DMS53 treated with DMSO at 0.1 percent for 48 hours (cell line): ENCODE measurements at regions not wholly inside any gene's neighbourhood (a gene's known extent, or its start where the extent isn't known, plus 50 kb on each side); places are given as distances from the start of the nearest gene placed in this dataset.
"Not testable (repeated sequence)": the region's sequence is repeated elsewhere in the genome, so short reads cannot be mapped to it uniquely, and the experiment has no call there.

Experiments used
- DNase-seq: peaks from one replicate; lab custom pipeline; 2025; ENCODE audit not compliant: unreplicated experiment; lab: John Stamatoyannopoulos, UW

DNA sequence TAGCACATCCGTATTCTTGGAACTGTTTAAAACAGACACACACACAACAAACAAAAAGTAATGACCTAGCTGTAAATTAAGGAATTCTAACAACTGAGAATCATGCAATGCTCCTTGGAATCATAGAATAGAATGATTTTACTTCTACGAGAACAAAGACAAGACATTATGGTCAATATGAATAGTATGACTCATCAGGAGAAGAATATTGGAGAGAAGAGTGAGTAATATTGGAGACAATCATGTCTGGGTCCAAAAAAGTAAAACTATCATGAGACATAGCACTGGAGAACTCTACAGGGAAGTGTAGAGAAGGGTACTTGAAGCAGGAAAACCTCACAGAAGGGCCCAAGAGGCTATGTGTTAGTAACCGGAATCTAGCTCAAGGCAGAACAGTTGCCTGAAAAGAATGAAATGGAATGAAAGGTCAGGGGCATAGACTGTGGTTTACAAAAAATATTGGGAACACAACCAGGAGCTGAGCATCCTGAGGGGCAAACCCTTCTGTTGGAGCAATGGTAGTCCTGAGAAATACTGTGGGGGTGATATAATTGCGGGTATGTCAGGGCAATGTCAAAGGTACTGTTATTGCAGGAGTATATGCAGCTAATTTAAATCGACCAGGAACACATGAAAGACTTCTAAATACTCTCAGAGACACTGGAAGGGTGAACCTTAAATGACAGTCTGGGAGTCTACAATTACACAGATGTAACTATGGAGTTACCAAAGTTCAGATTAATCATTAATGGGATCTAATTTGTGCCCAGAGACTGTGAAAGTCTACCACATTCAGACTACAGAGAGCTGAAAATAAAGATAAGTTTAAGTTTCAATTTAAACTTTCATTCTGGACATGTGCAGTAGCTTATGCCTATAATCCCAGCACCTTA is 201.2 kb downstream of the BCHE start:
- no peak for DNase-seq

DNA sequence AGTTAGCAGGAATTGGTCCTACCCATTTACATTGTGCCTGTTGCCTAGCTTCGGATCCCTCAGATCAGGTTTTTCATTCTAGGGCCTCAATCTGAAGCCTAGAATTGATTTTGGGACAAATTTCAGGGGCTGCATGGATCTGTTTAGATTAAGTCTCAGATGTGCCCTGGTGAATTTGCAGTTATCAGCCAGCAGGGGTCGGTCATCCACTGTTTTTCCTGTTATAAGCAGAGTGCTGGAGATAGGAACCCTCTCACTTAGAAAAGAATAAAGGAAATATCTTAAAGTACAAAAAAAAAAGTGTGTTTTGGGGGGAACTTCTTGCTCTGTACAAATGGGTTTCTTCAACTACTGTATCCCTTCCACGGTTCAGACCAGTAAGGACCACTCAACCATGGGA is 212.5 kb downstream of the BCHE start:
- no peak for DNase-seq

- no peak for DNase-seq
These were observed 214.9 kb downstream of the BCHE start for GRCh38 chr3:165622356-165622755.

DNA sequence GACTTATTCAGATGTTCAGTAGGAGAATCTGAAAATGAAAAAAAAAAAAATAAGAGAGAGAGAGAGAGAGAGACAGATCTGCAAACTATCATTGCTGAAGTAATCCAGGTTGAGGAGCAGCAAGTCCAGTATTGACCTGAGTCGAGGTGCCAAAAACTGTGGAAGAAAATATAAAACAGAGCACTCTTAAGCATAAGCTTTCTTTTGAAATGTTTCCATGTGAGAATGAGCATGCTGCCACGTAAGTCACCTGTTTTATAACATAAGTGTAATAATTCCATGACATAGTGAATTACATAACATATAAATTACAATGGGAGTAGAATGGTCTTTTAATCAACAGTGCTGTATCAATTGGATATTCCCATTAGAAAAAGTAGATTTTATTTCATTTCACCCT is 218.2 kb downstream of the BCHE start:
- DNase-seq, result no peak

- DNase-seq, result no peak
These were observed 220.1 kb downstream of the BCHE start for GRCh38 chr3:165617134-165617533.

- DNase-seq, result no peak
These were observed 222.9 kb downstream of the BCHE start for GRCh38 chr3:165614337-165614736.

DNA sequence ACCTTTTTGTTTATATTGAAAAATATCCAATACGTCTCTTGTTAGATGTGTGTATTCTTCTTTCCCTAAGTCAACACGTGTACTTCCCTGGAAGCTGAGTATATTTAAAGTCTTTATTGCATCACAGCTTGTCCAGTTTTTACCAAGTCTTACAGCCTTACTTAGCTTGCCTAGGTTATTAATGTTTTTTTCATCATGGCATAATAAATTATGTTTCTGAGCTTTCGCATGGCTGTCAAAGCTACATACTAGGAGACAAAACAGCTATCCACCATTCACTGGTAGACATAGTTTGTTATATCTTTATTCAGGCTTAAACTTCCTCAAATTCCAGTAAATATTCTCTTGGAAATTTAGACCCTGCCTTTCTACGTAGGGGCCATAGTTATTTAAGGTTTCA is 224.2 kb downstream of the BCHE start:
- no peak for DNase-seq

DNA sequence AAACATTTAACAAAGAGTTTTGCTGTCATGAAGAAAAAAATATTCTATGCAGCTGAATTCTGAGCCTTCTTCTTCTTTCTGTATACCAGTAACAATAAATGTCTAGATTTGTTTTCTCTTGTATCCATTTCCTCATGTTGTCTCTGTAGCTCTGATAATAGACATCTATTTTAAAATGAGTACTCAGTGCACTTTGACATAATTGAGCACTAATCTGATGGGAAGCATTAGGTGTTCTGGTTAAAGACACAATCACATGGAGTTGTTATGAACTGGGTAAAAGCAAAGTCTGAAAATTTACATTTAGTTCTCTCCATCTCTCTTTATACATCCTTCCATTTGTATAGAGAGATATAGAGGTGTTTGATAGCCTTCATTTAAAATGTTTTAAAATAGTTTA is 230.0 kb downstream of the BCHE start:
- no peak for DNase-seq

DNA sequence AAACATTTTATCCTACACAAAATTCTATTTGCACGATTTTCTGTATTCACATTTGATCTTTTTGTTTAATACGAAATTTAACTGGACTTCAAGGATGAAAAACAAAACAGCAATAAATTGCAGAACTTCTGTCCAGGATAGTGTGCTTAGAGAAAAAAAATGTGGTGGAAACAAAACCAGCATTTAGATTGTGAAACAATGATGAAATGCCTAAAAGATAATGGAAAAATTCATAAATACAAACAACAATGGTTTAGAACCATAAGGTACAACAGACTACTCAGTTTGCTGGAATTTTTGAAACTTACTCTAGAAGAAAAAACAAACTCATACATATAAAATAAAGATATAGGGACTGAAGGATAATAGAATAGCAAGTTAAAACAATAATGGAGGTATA is 234.0 kb downstream of the BCHE start:
- no peak for DNase-seq

DNA sequence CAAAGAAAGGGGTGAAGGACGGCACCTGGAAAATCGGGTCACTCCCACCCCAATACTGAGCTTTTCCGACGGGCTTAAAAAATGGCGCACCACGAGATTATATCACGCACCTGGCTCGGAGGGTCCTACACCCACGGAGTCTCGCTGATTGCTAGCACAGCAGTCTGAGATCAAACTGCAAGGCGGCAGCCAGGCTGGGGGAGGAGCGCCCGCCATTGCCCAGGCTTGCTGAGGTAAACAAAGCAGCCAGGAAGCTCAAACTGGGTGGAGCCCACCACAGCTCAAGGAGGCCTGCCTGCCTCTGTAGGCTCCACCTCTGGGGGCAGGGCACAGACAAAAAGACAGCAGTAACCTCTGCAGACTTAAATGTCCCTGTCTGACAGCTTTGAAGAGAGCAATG is 264.7 kb downstream of the BCHE start:
- not testable (repeated sequence) for DNase-seq

DNA sequence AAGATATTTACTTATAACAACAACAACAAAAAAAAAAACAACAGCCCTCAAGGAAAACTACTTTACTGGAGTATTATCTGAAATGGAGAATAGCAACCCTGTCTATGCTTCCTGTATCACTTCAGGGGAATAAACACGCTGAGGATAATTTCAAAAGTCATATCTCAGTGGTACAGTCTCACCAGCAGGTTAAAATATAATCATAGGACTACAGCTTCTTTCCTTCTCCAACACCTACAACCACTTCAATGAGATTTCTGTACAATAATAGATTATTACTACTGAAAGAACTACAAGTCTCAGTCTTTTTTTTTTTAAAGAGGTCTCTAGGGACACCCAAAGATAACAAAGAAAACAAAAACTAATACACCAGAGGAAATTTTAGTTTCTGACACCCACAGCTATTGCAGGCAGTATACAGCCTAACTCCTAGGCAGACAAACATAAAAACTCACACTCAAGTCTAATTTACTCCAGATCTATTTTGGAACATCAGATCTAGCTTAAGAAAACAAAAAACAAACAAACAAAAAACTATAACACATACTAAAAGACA is 268.2 kb downstream of the BCHE start:
- DNase-seq, result no peak

GRCh38 chr3:165555785-165556184 is 281.4 kb downstream of the BCHE start:
- DNase-seq, result no peak

DNA sequence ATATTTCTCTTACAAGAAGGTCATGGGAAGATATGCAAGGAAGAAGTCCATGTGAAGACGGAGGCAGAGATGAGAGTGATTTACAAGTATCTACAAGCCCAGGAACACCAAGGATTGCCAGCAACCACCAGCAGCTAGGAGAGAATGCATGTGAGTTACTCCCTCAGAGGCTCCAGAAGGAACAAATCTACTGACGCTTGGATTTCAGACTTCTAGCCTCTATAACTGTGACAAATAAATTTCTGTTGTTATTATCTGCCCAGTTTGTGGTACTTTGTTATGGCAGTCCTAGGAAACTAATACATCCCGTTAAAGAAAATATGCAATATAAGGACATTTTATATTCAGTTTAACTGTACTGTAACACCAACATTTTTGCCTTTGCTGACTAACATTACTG is 283.9 kb downstream of the BCHE start:
- no peak for DNase-seq

GRCh38 chr3:165549665-165550064 is 287.6 kb downstream of the BCHE start:
- DNase-seq, result peak; percentile 65

DNA sequence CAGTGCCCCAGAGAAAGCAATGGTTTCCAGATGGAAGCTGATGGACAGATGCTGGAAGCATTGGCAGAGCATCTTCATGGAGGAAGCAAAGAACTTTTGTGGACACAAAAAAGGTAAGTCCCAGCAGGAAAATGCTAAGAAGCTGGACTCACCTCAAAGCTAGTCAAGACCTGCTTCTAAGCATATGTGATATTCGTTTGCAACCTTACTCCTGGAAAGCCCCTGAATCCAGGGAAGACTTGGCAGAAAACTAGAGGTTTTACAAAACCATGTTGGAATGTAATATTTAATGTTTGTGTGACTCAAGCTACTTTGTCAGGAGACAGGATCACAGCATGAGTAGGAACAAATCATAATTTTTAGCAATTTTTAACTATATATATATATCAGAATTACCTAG is 288.2 kb downstream of the BCHE start:
- DNase-seq, result no peak

DNA sequence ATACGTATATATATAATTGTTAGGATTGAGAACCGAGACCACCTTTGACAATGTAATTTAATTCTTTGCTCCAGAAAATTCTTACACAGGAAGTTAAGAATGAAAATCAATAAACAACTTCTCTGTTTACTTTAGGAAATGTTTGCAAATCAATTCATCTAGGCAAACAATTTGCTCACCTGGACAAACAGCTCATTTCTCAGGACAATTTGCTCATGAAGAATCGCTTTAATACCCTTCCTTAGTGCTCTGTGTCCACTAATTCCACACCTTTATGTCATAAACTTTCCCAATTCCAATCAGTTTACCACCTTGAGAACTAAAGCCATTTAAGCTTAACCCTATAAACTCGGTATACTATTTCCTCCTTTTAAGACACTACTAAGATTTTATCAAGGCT is 292.2 kb downstream of the BCHE start:
- peak; percentile 50 for DNase-seq

- DNase-seq, result no peak
These were observed 292.8 kb downstream of the BCHE start for GRCh38 chr3:165544432-165544831.

- DNase-seq, result no peak
These were observed 299.1 kb downstream of the BCHE start for GRCh38 chr3:165538166-165538565.

- no peak for DNase-seq
These were observed 304.4 kb downstream of the BCHE start for GRCh38 chr3:165532851-165533250.

- no peak for DNase-seq
These were observed 307.8 kb downstream of the BCHE start for GRCh38 chr3:165529451-165529850.

GRCh38 chr3:165526367-165526766 is 310.9 kb downstream of the BCHE start:
- DNase-seq, result no peak

GRCh38 chr3:165523801-165524200 is 313.4 kb downstream of the BCHE start:
- no peak for DNase-seq

DNA sequence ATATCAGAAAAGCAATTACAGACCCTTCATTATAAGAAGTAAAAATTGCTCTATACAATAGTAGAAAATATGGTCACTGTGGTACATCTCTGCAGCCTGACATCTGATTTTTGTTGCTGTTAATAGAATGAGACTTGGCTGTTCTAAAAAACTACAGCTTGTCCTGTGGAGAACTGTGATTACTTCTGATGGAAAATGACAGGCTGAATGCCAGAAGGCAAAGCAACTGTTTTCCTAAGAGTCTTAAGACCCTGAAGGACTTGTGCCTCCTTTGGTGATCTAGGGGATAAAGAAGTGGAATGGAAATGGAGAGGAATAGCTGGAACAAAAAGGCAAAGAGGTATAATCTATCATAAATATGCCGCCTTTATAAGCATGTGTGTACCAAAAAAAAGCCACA is 314.8 kb downstream of the BCHE start:
- no peak for DNase-seq
